Gastroesophageal sphincter (tissue), 3 donors: ENCODE measurements at regions not wholly inside any gene's neighbourhood (a gene's known extent, or its start where the extent isn't known, plus 50 kb on each side); places are given as distances from the start of the nearest gene placed in this dataset.

Experiments used
- CTCF ChIP-seq, 4 experiments: fragments of 200-600 bp in 2 of 4; fragments of 450-650 bp in 2 of 4; sonication (generic) in 1 of 4; IDR thresholded peaks; one replicate each; pipeline ENCODE4 v1.5.1; 2017 to 2019; ENCODE audit warnings: antibody characterized with exemption in 4 of 4, mild to moderate bottlenecking in 2 of 4, moderate library complexity in 2 of 4
- EP300 ChIP-seq: sonication (generic); formaldehyde crosslinking; IDR thresholded peaks from one replicate; pipeline ENCODE4 v1.6.1; 2017; ENCODE audit warnings: antibody characterized with exemption, mild to moderate bottlenecking
- POLR2A ChIP-seq, 2 donors: fragments of 450-650 bp; IDR thresholded peaks; one replicate each; pipeline ENCODE4 v1.6.1; 2017; ENCODE audit warnings: antibody characterized with exemption in 2 of 2, mild to moderate bottlenecking in 2 of 2, moderate library complexity in 1 of 2
- POLR2AphosphoS5 ChIP-seq: sonication (generic); formaldehyde crosslinking; IDR thresholded peaks from one replicate; pipeline ENCODE4 v1.6.1; 2017; ENCODE audit warnings: antibody characterized with exemption

DNA sequence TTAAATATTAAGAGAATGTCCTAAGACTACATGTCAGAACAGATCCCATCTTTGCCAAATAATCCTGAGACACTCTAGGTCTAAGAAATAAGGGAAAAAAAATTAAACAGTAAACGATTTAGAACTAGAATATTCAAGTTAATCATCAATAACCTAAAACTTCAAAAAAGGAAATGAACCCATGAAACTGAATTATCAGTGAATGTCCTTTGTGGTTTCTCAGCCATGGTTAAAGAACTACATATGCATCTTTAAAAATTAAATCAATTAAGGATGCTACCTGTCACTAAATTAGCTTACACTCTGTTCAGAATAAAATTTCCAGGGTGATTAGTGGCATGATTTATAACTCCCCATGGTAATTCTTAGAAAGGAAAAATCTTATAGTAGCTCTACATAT is 850.0 kb upstream of the C9orf72 start:
- TF ChIP-seq POLR2A (IDR thresholded peaks at IDR 0.05) (no peak), CTCF (IDR thresholded peaks at IDR 0.05) (no peak), POLR2AphosphoS5 (no peak), EP300 (no peak)
